K562 (cell line): ENCODE measurements at regions not wholly inside any gene's neighbourhood (a gene's known extent, or its start where the extent isn't known, plus 50 kb on each side); places are given as distances from the start of the nearest gene placed in this dataset.

Experiments
- ATAC-seq: fragments of 200-7000 bp; cut with Tn5 transposase; 3 replicates; pipeline ENCODE4 v1.9.1; 2020; ENCODE audit warnings: moderate library complexity
- BruUV-seq: library from RNA; stranded (reverse); fragments of 400-500 nt; replicated peaks from 2 replicates; lab custom pipeline; 2021; lab: Mats Ljungman, UMichigan
- CTCF ChIA-PET: fragments of 300-600 bp; formaldehyde crosslinking; extraction: SDS; loops from one replicate; lab custom pipeline; 2021; ENCODE audit warnings: low intra/inter-chr PET ratio; lab: Yijun Ruan, JAX
- POLR2A ChIA-PET: fragments of 300-600, 350-650 bp; sonication (Branson Sonifier 250); formaldehyde crosslinking; extraction: SDS; loops from one replicate; lab custom pipeline; 2021; ENCODE audit warnings: antibody characterized with exemption, inconsistent platforms; lab: Yijun Ruan, JAX
- DNase-seq, 4 experiments: peaks; one replicate each; pipeline versions ENCODE4 v3.0.0 to v3.0.0-alpha.2; 2011 to 2018; ENCODE audit warnings: low spot score in 3 of 4, mixed read lengths in 3 of 4; ENCODE audit errors: extremely low read depth in 1 of 4
- FAIRE-seq: peaks from 2 replicates; lab custom pipeline; 2011; peaks lifted over from hg19 to GRCh38; lab: Jason Lieb, UNC
- H2AFZ ChIP-seq: 2 replicates; pipeline ENCODE4 v1.6.0; 2011; ENCODE audit warnings: low read depth, low read length, control low read depth, inconsistent platforms
- H3K27ac ChIP-seq: fragments of 200-600 bp; 3 replicates; pipeline ENCODE4 v1.8.0; 2011; ENCODE audit warnings: low read depth, mild to moderate bottlenecking, control low read depth, inconsistent platforms, low read length, moderate library complexity, mixed read lengths; ENCODE audit errors: extremely low read depth
- H3K27me3 ChIP-seq, 2 experiments: fragments of 300-600 bp in 1 of 2; 2 replicates in 1 of 2; 3 replicates in 1 of 2; pipeline versions ENCODE4 v1.6.0 to v1.8.0; 2011; ENCODE audit warnings: inconsistent platforms in 2 of 2, low read length in 2 of 2, mild to moderate bottlenecking in 1 of 2, mixed read lengths in 1 of 2, moderate library complexity in 1 of 2; ENCODE audit not compliant: control insufficient read depth in 2 of 2, insufficient read depth in 2 of 2
- H3K36me3 ChIP-seq: fragments of 300-600 bp; 3 replicates; pipeline ENCODE4 v1.8.0; 2011; ENCODE audit warnings: mild to moderate bottlenecking, low read length, inconsistent platforms; ENCODE audit not compliant: control insufficient read depth, insufficient read depth
- H3K4me1 ChIP-seq, 2 experiments: fragments of 200-600 bp in 1 of 2; replicated peaks in 1 of 2; 2 replicates in 1 of 2; 3 replicates in 1 of 2; pipeline versions ENCODE4 v1.5.1 to v1.8.0; 2011; ENCODE audit warnings: inconsistent platforms in 2 of 2, low read length in 2 of 2, mild to moderate bottlenecking in 1 of 2, mixed read lengths in 1 of 2, moderate library complexity in 1 of 2; ENCODE audit not compliant: control insufficient read depth in 2 of 2, insufficient read depth in 2 of 2
- H3K4me2 ChIP-seq: 2 replicates; pipeline ENCODE4 v1.6.1; 2011; ENCODE audit warnings: low read length, control low read depth, inconsistent platforms, mixed read lengths; ENCODE audit not compliant: insufficient read depth
- H3K4me3 ChIP-seq: fragments of 200-600 bp; sonication (generic), shearing (Covaris generic); 2 replicates; pipeline ENCODE4 v1.5.1; 2016; ENCODE audit warnings: control low read depth, inconsistent platforms
- H3K79me2 ChIP-seq: fragments of 200-600 bp; 3 replicates; pipeline ENCODE4 v1.8.0; 2011; ENCODE audit warnings: low read length, inconsistent platforms; ENCODE audit not compliant: control insufficient read depth, insufficient read depth
- H3K9ac ChIP-seq, 2 experiments: 2 replicates each; pipeline versions ENCODE4 v1.6.0 to v1.6.1; 2011; ENCODE audit warnings: low read depth in 2 of 2, low read length in 2 of 2, control low read depth in 1 of 2, inconsistent platforms in 1 of 2, mild to moderate bottlenecking in 1 of 2, mixed read lengths in 1 of 2; ENCODE audit not compliant: insufficient read depth in 1 of 2
- H3K9me1 ChIP-seq: one replicate; pipeline ENCODE4 v1.6.0; 2011; ENCODE audit warnings: inconsistent platforms, mild to moderate bottlenecking, low read length, moderate library complexity; ENCODE audit not compliant: control insufficient read depth, insufficient read depth
- H3K9me3 ChIP-seq: replicated peaks from 2 replicates; pipeline ENCODE4 v1.5.1; 2011; ENCODE audit warnings: low read depth, low read length, inconsistent platforms; ENCODE audit not compliant: control insufficient read depth, insufficient read depth
- H4K20me1 ChIP-seq: replicated peaks from 2 replicates; pipeline ENCODE4 v1.6.1; 2011; ENCODE audit warnings: low read length, inconsistent platforms, mixed read lengths; ENCODE audit not compliant: control insufficient read depth, insufficient read depth
- ATF2 ChIP-seq: sonication (generic); formaldehyde crosslinking; IDR thresholded peaks from 2 replicates; pipeline ENCODE4 v1.8.1; 2022; ENCODE audit warnings: missing genetic modification reagents
- BCOR ChIP-seq: fragments of 450-650 bp; IDR thresholded peaks from 2 replicates; pipeline ENCODE4 v1.6.1; 2016
- MEIS2 ChIP-seq: fragments of 450-650 bp; IDR thresholded peaks from 2 replicates; pipeline ENCODE4 v1.6.1; 2014; ENCODE audit warnings: mild to moderate bottlenecking; ENCODE audit not compliant: partially characterized antibody
- MYNN ChIP-seq, 2 experiments: sonication (generic); formaldehyde crosslinking in 1 of 2; IDR thresholded peaks; 2 replicates each; pipeline versions ENCODE4 v1.5.0 to v1.6.1; 2016 to 2020; ENCODE audit warnings: antibody characterized with exemption in 1 of 2, missing genetic modification reagents in 1 of 2
- NELFE ChIP-seq: IDR thresholded peaks from 2 replicates; pipeline ENCODE4 v1.6.1; 2011; ENCODE audit warnings: mild to moderate bottlenecking; ENCODE audit not compliant: insufficient read depth, insufficient read length
- PHB2 ChIP-seq: fragments of 450-650 bp; IDR thresholded peaks from 2 replicates; pipeline ENCODE4 v1.6.1; 2017; ENCODE audit warnings: low read depth
- SPI1 ChIP-seq: IDR thresholded peaks from 2 replicates; pipeline ENCODE4 v1.6.1; 2011; ENCODE audit warnings: low read depth, low read length, control low read depth, borderline replicate concordance
- ZNF324 ChIP-seq: fragments of 250-450 bp; sonication (Bioruptor Pico); IDR thresholded peaks from 2 replicates; pipeline ENCODE4 v1.4.0; 2020; ENCODE audit warnings: mild to moderate bottlenecking
- WGBS: fragments of 100-300 bp; shearing (Covaris generic); methylation state at CpG from one replicate; pipeline ENCODE4 v1.1.6; 2016; ENCODE audit warnings: low coverage, mixed read lengths; ENCODE audit not compliant: insufficient coverage; ENCODE audit errors: missing lambda C conversion rate; 5-methylcytosine and 5-hydroxymethylcytosine counted together
- in situ Hi-C: fragments of 300-500 bp; cut with MboI; formaldehyde crosslinking; loops from 4 replicates; pipeline ENCODE4 v1.15.0; 2018; ENCODE audit warnings: inconsistent platforms, mixed read lengths
- intact Hi-C: fragments of 100-400 bp; cut with micrococcal nuclease; formaldehyde crosslinking; loops from 2 replicates; pipeline ENCODE4 v1.14.2; 2022

GRCh38 chr3:72368331-72368975 is 479.8 kb downstream of the SHQ1 start (continued):
- TF ChIP-seq ATF2 (CRISPR knock-in tag), result no peak

- Histone ChIP-seq H3K36me3 (no peaks in the 10 kb centered on the region), H3K9me3 (no peaks in the 10 kb centered on the region; the same call in 1 of the 2 replicates), H2AFZ (no peak overlapping the region), H3K9me1 (no peaks in the 10 kb centered on the region), H4K20me1 (no peaks in the 10 kb centered on the region), H3K4me3 (no peak overlapping the region), H3K79me2 (no peaks in the 10 kb centered on the region), H3K27ac (no peak overlapping the region), H3K4me1 (no peaks in the 10 kb centered on the region; a peak in 1 of 5 replicates), H3K9ac (no peak overlapping the region), H3K4me2 (no peak overlapping the region), H3K27me3 (no peaks in the 10 kb centered on the region)
- FAIRE-seq (no peak), DNase-seq (no peak), ATAC-seq (no peak)
- ChIA-PET CTCF (no interaction called here), POLR2A (no interaction called here)
- TF ChIP-seq MEIS2, result peak; percentile 4
- TF ChIP-seq ZNF324, result no peak
- TF ChIP-seq BCOR, result no peak
- no peak for TF ChIP-seq NELFE
- TF ChIP-seq PHB2, result no peak
- TF ChIP-seq MYNN (IDR thresholded peaks at IDR 0.05), result no peak
- no peak for TF ChIP-seq MYNN (CRISPR knock-in tag; IDR thresholded peaks at IDR 0.05)
- 0 out of 2 replicates have a peak, but pooled peaks have one; percentile 6 for TF ChIP-seq SPI1
- in situ Hi-C loops (no loop called here), intact Hi-C loops (no loop called here)
- WGBS, result 5% methylated on average over 2 of the region's 2 CpGs
- no TSS peak for BruUV-seq
Observed at GRCh38 chr3:72361990-72362389, 486.3 kb downstream of the SHQ1 start.
